22Rv1 (cell line): ENCODE measurements at regions not wholly inside any gene's neighbourhood (a gene's known extent, or its start where the extent isn't known, plus 50 kb on each side); places are given as distances from the start of the nearest gene placed in this dataset.
"Not testable (repeated sequence)": the region's sequence is repeated elsewhere in the genome, so short reads cannot be mapped to it uniquely, and the experiment has no call there.

Experiments
- ZFX ChIP-seq: fragments of 450-650 bp; IDR thresholded peaks from 2 replicates; pipeline ENCODE4 v1.6.1; 2017; ENCODE audit warnings: antibody characterized with exemption, borderline replicate concordance
- TF ChIP-seq, protein P1 (sequence below): fragments of 450-650 bp; IDR thresholded peaks from 2 replicates; pipeline ENCODE4 v1.5.1; 2017; ENCODE audit warnings: mild to moderate bottlenecking

DNA sequence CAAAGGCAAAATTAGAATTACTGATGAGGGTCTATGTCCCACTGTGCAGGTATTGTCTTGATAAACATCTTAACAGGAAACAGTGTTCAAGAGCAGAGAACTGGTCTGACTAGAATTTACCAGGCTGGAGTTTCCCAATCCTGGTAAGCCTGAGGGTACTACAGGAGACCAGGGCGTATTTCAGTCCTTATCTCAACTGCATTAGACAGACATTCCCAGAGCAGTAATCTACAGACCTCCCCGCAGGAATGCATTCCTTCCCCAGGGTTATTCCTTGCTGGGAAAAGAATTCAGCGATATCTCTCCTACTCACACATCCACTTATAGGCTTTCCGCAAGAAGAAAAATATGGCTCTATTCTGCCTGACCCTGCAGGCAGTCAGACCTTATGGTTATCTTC lies 276.0 kb upstream of the SUCLG2 start:
- TF ChIP-seq, protein P1, sequence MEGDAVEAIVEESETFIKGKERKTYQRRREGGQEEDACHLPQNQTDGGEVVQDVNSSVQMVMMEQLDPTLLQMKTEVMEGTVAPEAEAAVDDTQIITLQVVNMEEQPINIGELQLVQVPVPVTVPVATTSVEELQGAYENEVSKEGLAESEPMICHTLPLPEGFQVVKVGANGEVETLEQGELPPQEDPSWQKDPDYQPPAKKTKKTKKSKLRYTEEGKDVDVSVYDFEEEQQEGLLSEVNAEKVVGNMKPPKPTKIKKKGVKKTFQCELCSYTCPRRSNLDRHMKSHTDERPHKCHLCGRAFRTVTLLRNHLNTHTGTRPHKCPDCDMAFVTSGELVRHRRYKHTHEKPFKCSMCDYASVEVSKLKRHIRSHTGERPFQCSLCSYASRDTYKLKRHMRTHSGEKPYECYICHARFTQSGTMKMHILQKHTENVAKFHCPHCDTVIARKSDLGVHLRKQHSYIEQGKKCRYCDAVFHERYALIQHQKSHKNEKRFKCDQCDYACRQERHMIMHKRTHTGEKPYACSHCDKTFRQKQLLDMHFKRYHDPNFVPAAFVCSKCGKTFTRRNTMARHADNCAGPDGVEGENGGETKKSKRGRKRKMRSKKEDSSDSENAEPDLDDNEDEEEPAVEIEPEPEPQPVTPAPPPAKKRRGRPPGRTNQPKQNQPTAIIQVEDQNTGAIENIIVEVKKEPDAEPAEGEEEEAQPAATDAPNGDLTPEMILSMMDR = not testable (repeated sequence)
- TF ChIP-seq ZFX = not testable (repeated sequence)
